ENCODE measurements at regions not wholly inside any gene's neighbourhood (a gene's known extent, or its start where the extent isn't known, plus 50 kb on each side); places are given as distances from the start of the nearest gene placed in this dataset.

GRCh38 chr4:44928785-44929184, 202.4 kb upstream of the GNPDA2 start:
- Histone ChIP-seq H3K4me3 (no peak overlapping the region), H3K4me1 (peaks cover 26% of the 10 kb centered on the region), H3K27me3 (ENCODE audit: low read depth) (no peaks in the 10 kb centered on the region), H3K27ac (replicated peaks) (no peak overlapping the region), H3K36me3 (no peaks in the 10 kb centered on the region), H3K9me3 (replicated peaks) (no peaks in the 10 kb centered on the region)
- TF ChIP-seq CTCF (IDR thresholded peaks at IDR 0.05; ENCODE audit: borderline replicate concordance) = no peak
- intact Hi-C loops (cut with micrococcal nuclease) = no loop called here
- DNase-seq = no peak

- DNase-seq = no peak
- H3K27ac ChIP-seq (replicated peaks) = no peak overlapping the region
- peaks cover 26% of the 10 kb centered on the region for H3K4me1 ChIP-seq
- TF ChIP-seq CTCF (IDR thresholded peaks at IDR 0.05; ENCODE audit: borderline replicate concordance) = peak; percentile 67
- intact Hi-C loops (cut with micrococcal nuclease) = no loop called here
- H3K9me3 ChIP-seq (replicated peaks) = no peaks in the 10 kb centered on the region
- H3K27me3 ChIP-seq (ENCODE audit: low read depth) = no peaks in the 10 kb centered on the region
- no peak overlapping the region for H3K4me3 ChIP-seq
- H3K36me3 ChIP-seq = no peaks in the 10 kb centered on the region
These were observed 201.3 kb upstream of the GNPDA2 start for GRCh38 chr4:44927399-44928380.

GRCh38 chr4:44916411-44916810, 190.1 kb upstream of the GNPDA2 start:
- Histone ChIP-seq H3K27ac (replicated peaks) (no peak overlapping the region), H3K4me1 (no peaks in the 10 kb centered on the region), H3K36me3 (no peaks in the 10 kb centered on the region), H3K27me3 (ENCODE audit: low read depth) (no peaks in the 10 kb centered on the region), H3K4me3 (peak overlapping the region; percentile 32), H3K9me3 (replicated peaks) (no peaks in the 10 kb centered on the region)
- no peak for TF ChIP-seq CTCF (IDR thresholded peaks at IDR 0.05; ENCODE audit: borderline replicate concordance)
- intact Hi-C loops (cut with micrococcal nuclease) = no loop called here
- DNase-seq = no peak

- Histone ChIP-seq H3K4me3 (no peak overlapping the region), H3K4me1 (no peaks in the 10 kb centered on the region), H3K27ac (replicated peaks) (no peak overlapping the region), H3K9me3 (replicated peaks) (no peaks in the 10 kb centered on the region), H3K36me3 (no peaks in the 10 kb centered on the region), H3K27me3 (ENCODE audit: low read depth) (no peaks in the 10 kb centered on the region)
- no peak for TF ChIP-seq CTCF (IDR thresholded peaks at IDR 0.05; ENCODE audit: borderline replicate concordance)
- DNase-seq = no peak
- intact Hi-C loops (cut with micrococcal nuclease) = no loop called here
These were observed 188.4 kb upstream of the GNPDA2 start for GRCh38 chr4:44914748-44915147.

- no peak for DNase-seq
- H3K36me3 ChIP-seq = no peaks in the 10 kb centered on the region
- TF ChIP-seq CTCF (IDR thresholded peaks at IDR 0.05; ENCODE audit: borderline replicate concordance) = no peak
- no peaks in the 10 kb centered on the region for H3K27me3 ChIP-seq (ENCODE audit: low read depth)
- no peaks in the 10 kb centered on the region for H3K4me1 ChIP-seq
- no peak overlapping the region for H3K4me3 ChIP-seq
- intact Hi-C loops (cut with micrococcal nuclease) = no loop called here
- no peaks in the 10 kb centered on the region for H3K9me3 ChIP-seq (replicated peaks)
- no peak overlapping the region for H3K27ac ChIP-seq (replicated peaks)
These were observed 187.9 kb upstream of the GNPDA2 start for GRCh38 chr4:44914223-44914622.
